ENCODE measurements at regions not wholly inside any gene's neighbourhood (a gene's known extent, or its start where the extent isn't known, plus 50 kb on each side); places are given as distances from the start of the nearest gene placed in this dataset.

DNA sequence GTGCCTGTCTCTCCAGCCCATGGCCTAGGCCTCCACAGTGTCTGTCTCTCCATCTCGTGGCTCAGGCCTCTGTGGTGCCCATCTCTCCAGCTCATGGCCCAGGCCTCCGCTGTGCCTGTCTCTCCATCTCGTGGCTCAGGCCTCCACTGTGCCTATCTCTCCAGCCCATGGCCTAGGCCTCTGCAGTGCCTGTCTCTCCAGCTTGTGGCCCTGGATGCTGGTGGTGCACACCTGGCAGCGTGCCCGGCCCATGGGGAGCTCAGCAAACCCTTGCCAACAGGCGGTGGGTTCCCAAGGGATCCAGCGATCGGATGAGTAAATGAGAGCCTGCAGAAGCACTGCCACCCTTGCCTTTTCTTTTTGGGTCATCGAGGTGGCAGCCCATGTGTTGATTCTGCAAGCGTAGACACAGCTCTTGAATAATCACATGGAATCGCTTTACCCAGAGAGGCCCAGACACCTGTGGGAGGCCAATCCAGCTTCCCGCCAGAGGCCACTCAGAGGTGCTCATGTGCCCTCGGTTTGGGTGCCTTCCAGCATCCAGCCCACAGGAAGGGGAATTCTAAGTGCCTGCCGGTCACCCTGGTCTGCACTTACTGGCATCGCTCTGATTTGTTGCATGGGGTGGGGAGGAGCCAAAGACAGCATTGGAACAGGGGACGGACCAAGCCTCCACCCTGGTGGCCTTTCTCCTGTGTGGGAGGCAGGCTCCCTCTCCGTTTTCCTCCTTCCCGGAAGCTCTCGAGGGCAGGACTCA lies 101.8 kb upstream of the HDAC4 start:
- TF ChIP-seq, protein P1, sequence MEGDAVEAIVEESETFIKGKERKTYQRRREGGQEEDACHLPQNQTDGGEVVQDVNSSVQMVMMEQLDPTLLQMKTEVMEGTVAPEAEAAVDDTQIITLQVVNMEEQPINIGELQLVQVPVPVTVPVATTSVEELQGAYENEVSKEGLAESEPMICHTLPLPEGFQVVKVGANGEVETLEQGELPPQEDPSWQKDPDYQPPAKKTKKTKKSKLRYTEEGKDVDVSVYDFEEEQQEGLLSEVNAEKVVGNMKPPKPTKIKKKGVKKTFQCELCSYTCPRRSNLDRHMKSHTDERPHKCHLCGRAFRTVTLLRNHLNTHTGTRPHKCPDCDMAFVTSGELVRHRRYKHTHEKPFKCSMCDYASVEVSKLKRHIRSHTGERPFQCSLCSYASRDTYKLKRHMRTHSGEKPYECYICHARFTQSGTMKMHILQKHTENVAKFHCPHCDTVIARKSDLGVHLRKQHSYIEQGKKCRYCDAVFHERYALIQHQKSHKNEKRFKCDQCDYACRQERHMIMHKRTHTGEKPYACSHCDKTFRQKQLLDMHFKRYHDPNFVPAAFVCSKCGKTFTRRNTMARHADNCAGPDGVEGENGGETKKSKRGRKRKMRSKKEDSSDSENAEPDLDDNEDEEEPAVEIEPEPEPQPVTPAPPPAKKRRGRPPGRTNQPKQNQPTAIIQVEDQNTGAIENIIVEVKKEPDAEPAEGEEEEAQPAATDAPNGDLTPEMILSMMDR (IDR thresholded peaks at IDR 0.05), result no peak
- no peak for TF ChIP-seq POLR2A (IDR thresholded peaks at IDR 0.05)
